Naive thymus-derived CD4-positive, alpha-beta T cell (primary cell): ENCODE measurements at regions not wholly inside any gene's neighbourhood (a gene's known extent, or its start where the extent isn't known, plus 50 kb on each side); places are given as distances from the start of the nearest gene placed in this dataset.

Experiments
- ATAC-seq: fragments of 150-1000 bp; cut with Tn5 transposase; 2 replicates; pipeline ENCODE4 v1.10.0; 2021; ENCODE audit warnings: mild to moderate bottlenecking, moderate library complexity
- CTCF ChIA-PET: fragments of 350-600 bp; sonication (Branson Sonifier 250); formaldehyde crosslinking; loops from one replicate; lab custom pipeline; 2021; ENCODE audit warnings: antibody characterized with exemption; lab: Charles Lee
- POLR2A ChIA-PET: fragments of 350-600 bp; sonication (Branson Sonifier 250); formaldehyde crosslinking; loops from one replicate; lab custom pipeline; 2021; ENCODE audit warnings: antibody characterized with exemption, inconsistent platforms; lab: Charles Lee
- DNase-seq, 9 donors: peaks; one replicate each; pipeline versions ENCODE4 v3.0.0 to v3.0.0-alpha.2; 2020 to 2022; ENCODE audit warnings: mixed read lengths in 1 of 9
- H3K27ac ChIP-seq: one replicate; pipeline ENCODE4 v1.7.0; 2013; ENCODE audit warnings: mild to moderate bottlenecking, low read depth, low read length, moderate library complexity
- H3K27me3 ChIP-seq, 2 donors: one replicate each; pipeline ENCODE4 v1.7.0; 2013; ENCODE audit warnings: low read length in 2 of 2, mild to moderate bottlenecking in 2 of 2, moderate library complexity in 2 of 2; ENCODE audit not compliant: control insufficient read depth in 2 of 2, insufficient read depth in 2 of 2
- H3K36me3 ChIP-seq, 3 experiments: 1 replicate in 2 of 3; 2 replicates in 1 of 3; pipeline ENCODE4 v1.7.0; 2013; ENCODE audit warnings: low read length in 3 of 3, mild to moderate bottlenecking in 3 of 3, moderate library complexity in 1 of 3; ENCODE audit not compliant: insufficient read depth in 3 of 3, control insufficient read depth in 2 of 3
- H3K4me1 ChIP-seq, 2 donors: one replicate each; pipeline ENCODE4 v1.7.0; 2013; ENCODE audit warnings: low read length in 2 of 2, mild to moderate bottlenecking in 2 of 2, moderate library complexity in 1 of 2; ENCODE audit not compliant: control insufficient read depth in 2 of 2, insufficient read depth in 2 of 2
- H3K4me3 ChIP-seq: 2 replicates; pipeline ENCODE4 v1.7.0; 2013; ENCODE audit warnings: mild to moderate bottlenecking, low read length
- H3K9me3 ChIP-seq, 3 experiments: 1 replicate in 2 of 3; 2 replicates in 1 of 3; pipeline ENCODE4 v1.7.0; 2013; ENCODE audit warnings: low read length in 3 of 3; ENCODE audit not compliant: control insufficient read depth in 2 of 3
- H3K27ac Mint-ChIP-seq, 9 donors: one replicate each; pipeline ENCODE4 v1.8.0; 2020 to 2022; ENCODE audit warnings: mixed read lengths in 9 of 9, mild to moderate bottlenecking in 8 of 9, moderate library complexity in 5 of 9, inconsistent platforms in 2 of 9
- H3K27me3 Mint-ChIP-seq, 5 donors: one replicate each; pipeline ENCODE4 v1.8.0; 2021 to 2022; ENCODE audit warnings: mixed read lengths in 5 of 5, mild to moderate bottlenecking in 1 of 5
- H3K36me3 Mint-ChIP-seq, 5 donors: one replicate each; pipeline ENCODE4 v1.8.0; 2020 to 2022; ENCODE audit warnings: mixed read lengths in 5 of 5, mild to moderate bottlenecking in 3 of 5, inconsistent platforms in 1 of 5
- H3K4me1 Mint-ChIP-seq, 7 donors: one replicate each; pipeline ENCODE4 v1.8.0; 2020 to 2022; ENCODE audit warnings: mixed read lengths in 7 of 7, mild to moderate bottlenecking in 3 of 7, inconsistent platforms in 1 of 7
- H3K4me3 Mint-ChIP-seq, 10 donors: one replicate each; pipeline ENCODE4 v1.8.0; 2020 to 2022; ENCODE audit warnings: mild to moderate bottlenecking in 10 of 10, mixed read lengths in 10 of 10, moderate library complexity in 6 of 10, inconsistent platforms in 2 of 10
- H3K9me3 Mint-ChIP-seq, 11 donors: one replicate each; pipeline ENCODE4 v1.8.0; 2020 to 2022; ENCODE audit warnings: mixed read lengths in 11 of 11, mild to moderate bottlenecking in 4 of 11, inconsistent platforms in 1 of 11, moderate library complexity in 1 of 11
- intact Hi-C, 2 donors: fragments of 100-400 bp; cut with micrococcal nuclease; formaldehyde crosslinking; loops; one replicate each; pipeline ENCODE4 v1.15.1; 2023

GRCh38 chr1:81654147-81654546 lies 146.6 kb upstream of the ADGRL2 start:
- H3K9me3 ChIP-seq: no peaks in the 10 kb centered on the region
- H3K4me1 Mint-ChIP-seq: no peaks in the 10 kb centered on the region
- no peak overlapping the region for H3K27ac Mint-ChIP-seq
- no peaks in the 10 kb centered on the region for H3K36me3 Mint-ChIP-seq
- DNase-seq (no peak), ATAC-seq (no peak)
- H3K27me3 Mint-ChIP-seq: no peaks in the 10 kb centered on the region
- no peaks in the 10 kb centered on the region for H3K4me1 ChIP-seq
- ChIA-PET CTCF (no interaction called here), POLR2A (no interaction called here)
- no peak overlapping the region for H3K27ac ChIP-seq
- intact Hi-C loops: no loop called here
- H3K27me3 ChIP-seq: no peaks in the 10 kb centered on the region
- H3K36me3 ChIP-seq: no peaks in the 10 kb centered on the region
- no peak overlapping the region for H3K4me3 ChIP-seq
- H3K9me3 Mint-ChIP-seq: peaks cover 0 to 14% (median 7%) of the 10 kb centered on the region in 11 donors
- H3K4me3 Mint-ChIP-seq: no peak overlapping the region

- CTCF ChIA-PET: no interaction called here
- Mint-ChIP-seq H3K4me3 (no peak overlapping the region), H3K9me3 (peaks cover 0 to 18% (median 6%) of the 10 kb centered on the region in 11 donors), H3K27me3 (no peaks in the 10 kb centered on the region), H3K27ac (no peak overlapping the region), H3K36me3 (no peaks in the 10 kb centered on the region), H3K4me1 (no peaks in the 10 kb centered on the region)
- no peaks in the 10 kb centered on the region for H3K4me1 ChIP-seq
- no peak for DNase-seq
- H3K4me3 ChIP-seq: no peak overlapping the region
- H3K36me3 ChIP-seq: no peaks in the 10 kb centered on the region
- POLR2A ChIA-PET: no interaction called here
- ATAC-seq: no peak
- intact Hi-C loops: no loop called here
- H3K9me3 ChIP-seq: no peaks in the 10 kb centered on the region
- H3K27ac ChIP-seq: no peak overlapping the region
- no peaks in the 10 kb centered on the region for H3K27me3 ChIP-seq
Observed at GRCh38 chr1:81650776-81651175, 150.0 kb upstream of the ADGRL2 start.

- ChIA-PET POLR2A (no interaction called here), CTCF (no interaction called here)
- Histone ChIP-seq H3K27me3 (no peaks in the 10 kb centered on the region), H3K9me3 (no peaks in the 10 kb centered on the region), H3K36me3 (no peaks in the 10 kb centered on the region), H3K27ac (no peak overlapping the region), H3K4me3 (no peak overlapping the region), H3K4me1 (no peaks in the 10 kb centered on the region)
- DNase-seq (no peak), ATAC-seq (no peak)
- peaks cover 0 to 3% (median 0%) of the 10 kb centered on the region in 5 donors for H3K36me3 Mint-ChIP-seq
- H3K27me3 Mint-ChIP-seq: peaks cover 0 to 4% (median 0%) of the 10 kb centered on the region in 5 donors
- peaks cover 2 to 24% (median 8%) of the 10 kb centered on the region in 11 donors for H3K9me3 Mint-ChIP-seq
- intact Hi-C loops: no loop called here
- no peak overlapping the region for H3K27ac Mint-ChIP-seq
- H3K4me1 Mint-ChIP-seq: no peaks in the 10 kb centered on the region
- H3K4me3 Mint-ChIP-seq: no peak overlapping the region
Observed at GRCh38 chr1:81635816-81636215, 164.9 kb upstream of the ADGRL2 start.

GRCh38 chr1:81634294-81634693 lies 166.4 kb upstream of the ADGRL2 start:
- Mint-ChIP-seq H3K4me1 (no peaks in the 10 kb centered on the region), H3K4me3 (no peak overlapping the region), H3K27ac (no peak overlapping the region), H3K27me3 (peaks cover 0 to 4% (median 0%) of the 10 kb centered on the region in 5 donors), H3K9me3 (peaks cover 2 to 23% (median 8%) of the 10 kb centered on the region in 11 donors), H3K36me3 (peaks cover 0 to 3% (median 0%) of the 10 kb centered on the region in 5 donors)
- ChIA-PET CTCF (no interaction called here), POLR2A (no interaction called here)
- Histone ChIP-seq H3K4me3 (no peak overlapping the region), H3K27ac (no peak overlapping the region), H3K9me3 (no peaks in the 10 kb centered on the region), H3K4me1 (no peaks in the 10 kb centered on the region), H3K36me3 (no peaks in the 10 kb centered on the region), H3K27me3 (no peaks in the 10 kb centered on the region)
- intact Hi-C loops: no loop called here
- no peak for ATAC-seq
- DNase-seq: no peak

- Mint-ChIP-seq H3K36me3 (no peaks in the 10 kb centered on the region), H3K9me3 (peaks cover 0 to 17% (median 4%) of the 10 kb centered on the region in 11 donors), H3K27me3 (no peaks in the 10 kb centered on the region), H3K4me3 (no peak overlapping the region), H3K27ac (no peak overlapping the region), H3K4me1 (no peaks in the 10 kb centered on the region)
- no peaks in the 10 kb centered on the region for H3K36me3 ChIP-seq
- no peak overlapping the region for H3K27ac ChIP-seq
- CTCF ChIA-PET: no interaction called here
- DNase-seq (no peak), ATAC-seq (no peak)
- intact Hi-C loops: no loop called here
- no peaks in the 10 kb centered on the region for H3K9me3 ChIP-seq
- H3K27me3 ChIP-seq: no peaks in the 10 kb centered on the region
- no peak overlapping the region for H3K4me3 ChIP-seq
- H3K4me1 ChIP-seq: no peaks in the 10 kb centered on the region
- POLR2A ChIA-PET: no interaction called here
Observed at GRCh38 chr1:81619156-81619555, 181.6 kb upstream of the ADGRL2 start.

GRCh38 chr1:81618376-81618775 lies 182.4 kb upstream of the ADGRL2 start:
- Histone ChIP-seq H3K4me3 (no peak overlapping the region), H3K9me3 (no peaks in the 10 kb centered on the region), H3K27me3 (no peaks in the 10 kb centered on the region), H3K4me1 (no peaks in the 10 kb centered on the region), H3K36me3 (no peaks in the 10 kb centered on the region), H3K27ac (no peak overlapping the region)
- Mint-ChIP-seq H3K4me3 (no peak overlapping the region), H3K36me3 (no peaks in the 10 kb centered on the region), H3K4me1 (no peaks in the 10 kb centered on the region), H3K27ac (no peak overlapping the region), H3K9me3 (peaks cover 0 to 17% (median 4%) of the 10 kb centered on the region in 11 donors), H3K27me3 (no peaks in the 10 kb centered on the region)
- DNase-seq: no peak
- no peak for ATAC-seq
- CTCF ChIA-PET: no interaction called here
- POLR2A ChIA-PET: no interaction called here
- intact Hi-C loops: no loop called here

GRCh38 chr1:81617308-81617967 lies 183.3 kb upstream of the ADGRL2 start:
- intact Hi-C loops: no loop called here
- no peak for DNase-seq
- Histone ChIP-seq H3K27ac (no peak overlapping the region), H3K27me3 (no peaks in the 10 kb centered on the region), H3K4me1 (no peaks in the 10 kb centered on the region), H3K4me3 (no peak overlapping the region), H3K36me3 (no peaks in the 10 kb centered on the region), H3K9me3 (no peaks in the 10 kb centered on the region)
- no peak for ATAC-seq
- no peak overlapping the region for H3K27ac Mint-ChIP-seq
- H3K27me3 Mint-ChIP-seq: no peaks in the 10 kb centered on the region
- ChIA-PET CTCF (no interaction called here), POLR2A (no interaction called here)
- H3K36me3 Mint-ChIP-seq: no peaks in the 10 kb centered on the region
- H3K9me3 Mint-ChIP-seq: peaks cover 0 to 13% (median 5%) of the 10 kb centered on the region in 11 donors
- H3K4me1 Mint-ChIP-seq: no peaks in the 10 kb centered on the region
- no peak overlapping the region for H3K4me3 Mint-ChIP-seq
